ENCODE measurements at regions not wholly inside any gene's neighbourhood (a gene's known extent, or its start where the extent isn't known, plus 50 kb on each side); places are given as distances from the start of the nearest gene placed in this dataset.

DNA sequence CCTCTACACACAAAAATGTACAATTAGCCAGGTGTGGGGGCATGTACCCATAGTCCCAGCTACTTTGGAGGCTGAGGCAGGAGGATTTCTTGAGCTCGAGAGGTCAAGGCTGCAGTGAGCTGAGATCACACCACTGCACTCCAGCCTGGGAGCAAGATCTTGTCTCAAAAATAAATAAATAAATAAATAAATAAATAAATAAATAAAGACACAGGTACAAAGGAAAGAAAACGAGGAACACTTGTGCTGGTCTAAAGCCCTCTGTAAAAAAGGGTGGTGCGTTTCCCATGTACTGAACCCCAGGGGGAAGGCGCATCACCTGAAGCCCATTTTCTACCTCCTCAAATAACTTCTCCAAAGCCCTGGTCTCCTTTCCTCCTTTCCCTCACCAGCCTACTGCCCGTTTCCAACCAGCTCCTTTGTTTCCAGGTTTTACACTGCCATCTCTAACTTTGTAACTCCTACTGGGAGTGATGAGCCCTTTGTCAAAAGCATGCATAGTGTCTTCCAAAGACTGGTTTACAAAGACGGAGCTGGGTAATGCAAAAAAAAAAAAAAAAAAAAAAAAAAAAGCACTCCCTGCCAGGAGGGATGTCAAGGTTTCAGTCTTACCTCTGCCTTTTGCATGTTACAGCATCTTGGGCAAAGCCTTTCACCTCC is 81.5 kb upstream of the SOX4 start:
- H3K9me3 ChIP-seq: no peaks in the 10 kb centered on the region
- no peak overlapping the region for H3K4me3 ChIP-seq
- H3K27ac ChIP-seq: no peak overlapping the region
- H3K36me3 ChIP-seq: no peaks in the 10 kb centered on the region
- intact Hi-C loops (cut with DNase I): no loop called here
- no peak for DNase-seq (ENCODE audit: low spot score)
- TF ChIP-seq, protein P1, sequence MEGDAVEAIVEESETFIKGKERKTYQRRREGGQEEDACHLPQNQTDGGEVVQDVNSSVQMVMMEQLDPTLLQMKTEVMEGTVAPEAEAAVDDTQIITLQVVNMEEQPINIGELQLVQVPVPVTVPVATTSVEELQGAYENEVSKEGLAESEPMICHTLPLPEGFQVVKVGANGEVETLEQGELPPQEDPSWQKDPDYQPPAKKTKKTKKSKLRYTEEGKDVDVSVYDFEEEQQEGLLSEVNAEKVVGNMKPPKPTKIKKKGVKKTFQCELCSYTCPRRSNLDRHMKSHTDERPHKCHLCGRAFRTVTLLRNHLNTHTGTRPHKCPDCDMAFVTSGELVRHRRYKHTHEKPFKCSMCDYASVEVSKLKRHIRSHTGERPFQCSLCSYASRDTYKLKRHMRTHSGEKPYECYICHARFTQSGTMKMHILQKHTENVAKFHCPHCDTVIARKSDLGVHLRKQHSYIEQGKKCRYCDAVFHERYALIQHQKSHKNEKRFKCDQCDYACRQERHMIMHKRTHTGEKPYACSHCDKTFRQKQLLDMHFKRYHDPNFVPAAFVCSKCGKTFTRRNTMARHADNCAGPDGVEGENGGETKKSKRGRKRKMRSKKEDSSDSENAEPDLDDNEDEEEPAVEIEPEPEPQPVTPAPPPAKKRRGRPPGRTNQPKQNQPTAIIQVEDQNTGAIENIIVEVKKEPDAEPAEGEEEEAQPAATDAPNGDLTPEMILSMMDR (IDR thresholded peaks at IDR 0.05): no peak
- no peak for TF ChIP-seq POLR2A (IDR thresholded peaks at IDR 0.05)
- no peak for TF ChIP-seq POLR2AphosphoS5 (IDR thresholded peaks at IDR 0.05)
- 91% methylated on average over 6 of the region's 6 CpGs for WGBS
- H3K27me3 ChIP-seq (replicated peaks; ENCODE audit: insufficient read depth): no peaks in the 10 kb centered on the region
- H3K4me1 ChIP-seq (replicated peaks): no peaks in the 10 kb centered on the region

DNA sequence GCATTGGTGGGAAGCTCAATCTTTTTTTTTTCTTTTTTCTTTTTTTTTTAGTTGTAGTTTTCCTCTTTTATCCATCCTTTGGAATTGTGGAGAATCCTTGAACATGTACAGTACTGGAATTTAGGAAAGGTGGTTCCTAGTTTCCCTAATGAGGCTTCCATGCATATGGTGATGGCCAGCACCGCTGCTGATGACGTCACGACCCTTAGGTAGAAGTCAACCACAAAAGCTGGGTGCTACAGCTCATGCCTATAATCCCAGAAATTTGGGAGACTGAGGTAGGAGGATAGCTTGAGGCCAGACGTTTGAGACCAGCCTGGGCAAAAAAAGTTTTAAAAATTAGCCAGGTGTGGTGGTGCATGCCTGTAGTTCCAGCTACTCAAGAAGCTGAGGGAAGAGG is 79.3 kb upstream of the SOX4 start:
- Histone ChIP-seq H3K36me3 (no peaks in the 10 kb centered on the region), H3K27me3 (replicated peaks; ENCODE audit: insufficient read depth) (no peaks in the 10 kb centered on the region), H3K9me3 (no peaks in the 10 kb centered on the region), H3K4me3 (no peak overlapping the region), H3K4me1 (replicated peaks) (no peaks in the 10 kb centered on the region), H3K27ac (no peak overlapping the region)
- TF ChIP-seq POLR2AphosphoS5 (IDR thresholded peaks at IDR 0.05): no peak
- intact Hi-C loops (cut with DNase I): no loop called here
- WGBS: 94% methylated on average over 4 of the region's 4 CpGs
- no peak for DNase-seq (ENCODE audit: low spot score)

DNA sequence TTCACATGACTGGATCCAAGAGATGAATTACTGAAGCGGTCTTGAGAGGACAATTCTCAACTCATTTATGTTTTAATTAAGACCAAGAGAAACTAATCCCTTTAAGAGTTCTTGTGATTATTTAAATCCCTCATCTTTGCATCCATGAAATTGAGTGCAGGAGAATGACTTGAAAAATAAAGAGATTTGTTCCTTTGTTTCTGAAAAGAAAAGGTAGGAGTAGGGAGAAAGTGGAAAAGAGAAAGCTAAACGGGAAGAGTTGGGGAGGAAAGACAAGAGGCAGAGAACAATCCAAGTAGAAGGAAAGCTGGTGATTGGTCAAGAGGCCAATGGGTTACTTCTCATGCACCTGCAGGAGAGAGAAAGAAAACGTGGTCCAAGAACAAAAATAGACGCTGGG is 75.2 kb upstream of the SOX4 start:
- H3K9me3 ChIP-seq: no peaks in the 10 kb centered on the region
- no peaks in the 10 kb centered on the region for H3K27me3 ChIP-seq (replicated peaks; ENCODE audit: insufficient read depth)
- DNase-seq (ENCODE audit: low spot score): no peak
- intact Hi-C loops (cut with DNase I): no loop called here
- no peaks in the 10 kb centered on the region for H3K36me3 ChIP-seq
- H3K27ac ChIP-seq: no peak overlapping the region
- H3K4me1 ChIP-seq (replicated peaks): no peaks in the 10 kb centered on the region
- 82% methylated on average over 4 of the region's 4 CpGs for WGBS
- TF ChIP-seq, protein P1 (IDR thresholded peaks at IDR 0.05): no peak
- TF ChIP-seq POLR2A (IDR thresholded peaks at IDR 0.05) (no peak), POLR2AphosphoS5 (IDR thresholded peaks at IDR 0.05) (no peak)
- H3K4me3 ChIP-seq: no peak overlapping the region

DNA sequence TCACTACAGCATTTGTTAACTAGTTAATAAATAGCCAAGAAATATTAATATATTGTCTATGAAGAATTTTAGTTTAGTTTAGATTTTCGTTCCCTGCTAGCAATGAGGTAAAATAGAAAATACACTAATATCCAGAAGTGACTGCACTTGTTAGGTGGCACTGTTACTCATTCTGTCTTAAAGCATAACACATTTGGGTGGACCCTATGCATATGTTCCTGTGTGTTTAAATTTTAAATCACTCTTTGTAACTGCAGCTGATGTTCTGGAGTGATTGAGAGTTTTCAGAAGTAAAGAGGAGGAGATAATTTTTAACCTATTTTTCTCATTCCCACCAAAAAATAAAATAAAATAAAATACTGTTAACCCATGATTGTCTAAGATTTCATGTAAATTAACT is 73.9 kb upstream of the SOX4 start:
- no peak for DNase-seq (ENCODE audit: low spot score)
- intact Hi-C loops (cut with DNase I): no loop called here
- 78% methylated on average over 1 of the region's 1 CpG for WGBS
- Histone ChIP-seq H3K36me3 (no peaks in the 10 kb centered on the region), H3K27me3 (replicated peaks; ENCODE audit: insufficient read depth) (no peaks in the 10 kb centered on the region), H3K4me1 (replicated peaks) (no peaks in the 10 kb centered on the region), H3K9me3 (no peaks in the 10 kb centered on the region), H3K27ac (no peak overlapping the region), H3K4me3 (no peak overlapping the region)
- TF ChIP-seq, protein P1 (IDR thresholded peaks at IDR 0.05): no peak
- TF ChIP-seq POLR2AphosphoS5 (IDR thresholded peaks at IDR 0.05): no peak

DNA sequence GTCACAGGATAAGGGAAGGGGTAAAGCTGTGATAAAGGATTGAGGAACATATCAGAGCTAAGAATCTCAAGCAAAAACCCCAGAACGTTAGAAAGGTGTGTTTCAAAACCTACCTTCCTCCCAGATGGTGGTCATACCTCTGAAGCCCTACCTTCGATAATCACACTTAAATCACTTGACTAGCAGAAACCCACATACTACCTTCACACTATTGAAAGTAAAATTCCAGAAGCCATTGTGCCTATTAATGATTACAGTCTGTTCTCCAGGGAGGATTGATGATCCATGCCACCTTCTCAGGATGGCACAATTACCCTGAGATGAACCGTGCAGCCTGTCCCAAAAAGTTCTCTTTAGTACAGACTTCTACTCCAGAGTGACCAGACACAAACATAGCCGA is 72.3 kb upstream of the SOX4 start:
- intact Hi-C loops (cut with DNase I): no loop called here
- 66% methylated on average over 4 of the region's 4 CpGs for WGBS
- Histone ChIP-seq H3K4me3 (no peak overlapping the region), H3K36me3 (no peaks in the 10 kb centered on the region), H3K27me3 (replicated peaks; ENCODE audit: insufficient read depth) (no peaks in the 10 kb centered on the region), H3K9me3 (no peaks in the 10 kb centered on the region), H3K27ac (no peak overlapping the region), H3K4me1 (replicated peaks) (no peaks in the 10 kb centered on the region)
- TF ChIP-seq, protein P1 (IDR thresholded peaks at IDR 0.05): no peak
- TF ChIP-seq POLR2A (IDR thresholded peaks at IDR 0.05) (no peak), POLR2AphosphoS5 (IDR thresholded peaks at IDR 0.05) (no peak)
- no peak for DNase-seq (ENCODE audit: low spot score)
